ENCODE measurements at regions not wholly inside any gene's neighbourhood (a gene's known extent, or its start where the extent isn't known, plus 50 kb on each side); places are given as distances from the start of the nearest gene placed in this dataset.

DNA sequence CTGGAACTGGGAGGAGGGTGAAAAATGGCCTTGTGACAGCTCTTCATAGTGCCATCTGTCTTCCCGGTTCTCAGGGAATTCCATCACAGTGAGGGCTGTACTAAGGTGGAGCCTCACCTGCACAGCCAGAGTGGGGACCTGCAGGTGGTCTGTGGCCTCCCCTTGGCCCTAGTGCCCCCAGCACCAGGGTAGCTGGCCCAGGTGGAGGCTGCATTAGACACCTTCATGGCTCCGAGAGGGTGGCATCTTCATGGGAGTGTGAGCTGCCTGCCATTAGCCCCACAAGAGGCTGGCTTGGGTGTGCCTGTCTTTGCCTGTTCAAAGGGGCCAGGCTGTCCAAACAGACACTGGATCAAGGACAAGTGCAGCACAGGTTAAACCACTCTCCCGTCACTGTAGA is 95.5 kb upstream of the PRR23E start:
- in situ Hi-C loops (cut with HindIII; ENCODE audit: extremely low pct_ligation_motif_present, low pct_unique_long_range_greater_than_20kb) = no loop called here
- H3K4me3 ChIP-seq (replicated peaks in 1 of 3; ENCODE audit: insufficient read depth in 1 of 3, low read depth in 2 of 3, low read length in 3 of 3) = no peak overlapping the region
- no peak overlapping the region for H3K4me2 ChIP-seq (ENCODE audit: low read depth, low read length)
- no CpG with 5 or more reads among the region's 3 CpGs for WGBS (ENCODE audit: low lambda C conversion rate)
- no peak overlapping the region for H3K27ac ChIP-seq (ENCODE audit: extremely low read length, insufficient read depth, low read length)
- CTCF ChIA-PET (ENCODE audit: low intra/inter-chr PET ratio, low total read pairs) = no interaction called here
- no peak overlapping the region for H3K9ac ChIP-seq (ENCODE audit: insufficient read depth, low read depth, low read length)
- H3K4me1 ChIP-seq (ENCODE audit: insufficient read depth, low read length) = peaks cover 34% of the 10 kb centered on the region
- BruUV-seq (replicated peaks) = no TSS peak
- intact Hi-C loops (cut with micrococcal nuclease; ENCODE audit: unreplicated experiment) = no loop called here
- no peak for DNase-seq (ENCODE audit: low spot score)
- TF ChIP-seq, protein P1, sequence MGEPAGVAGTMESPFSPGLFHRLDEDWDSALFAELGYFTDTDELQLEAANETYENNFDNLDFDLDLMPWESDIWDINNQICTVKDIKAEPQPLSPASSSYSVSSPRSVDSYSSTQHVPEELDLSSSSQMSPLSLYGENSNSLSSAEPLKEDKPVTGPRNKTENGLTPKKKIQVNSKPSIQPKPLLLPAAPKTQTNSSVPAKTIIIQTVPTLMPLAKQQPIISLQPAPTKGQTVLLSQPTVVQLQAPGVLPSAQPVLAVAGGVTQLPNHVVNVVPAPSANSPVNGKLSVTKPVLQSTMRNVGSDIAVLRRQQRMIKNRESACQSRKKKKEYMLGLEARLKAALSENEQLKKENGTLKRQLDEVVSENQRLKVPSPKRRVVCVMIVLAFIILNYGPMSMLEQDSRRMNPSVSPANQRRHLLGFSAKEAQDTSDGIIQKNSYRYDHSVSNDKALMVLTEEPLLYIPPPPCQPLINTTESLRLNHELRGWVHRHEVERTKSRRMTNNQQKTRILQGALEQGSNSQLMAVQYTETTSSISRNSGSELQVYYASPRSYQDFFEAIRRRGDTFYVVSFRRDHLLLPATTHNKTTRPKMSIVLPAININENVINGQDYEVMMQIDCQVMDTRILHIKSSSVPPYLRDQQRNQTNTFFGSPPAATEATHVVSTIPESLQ (CRISPR knock-in tag; conservative IDR thresholded peaks at IDR 0.05) = no peak
- TF ChIP-seq ARNTL (CRISPR knock-in tag; IDR thresholded peaks at IDR 0.05) = no peak
- H3K36me3 ChIP-seq (replicated peaks in 1 of 2; ENCODE audit: control insufficient read depth in 1 of 2, insufficient read depth in 2 of 2, low read length in 2 of 2) = no peaks in the 10 kb centered on the region
- ATAC-seq = no peak
- no peak for FAIRE-seq
- POLR2A ChIA-PET = no interaction called here
- no peaks in the 10 kb centered on the region for H3K9me3 ChIP-seq (ENCODE audit: low read length)
- H3K79me2 ChIP-seq (ENCODE audit: insufficient read depth, low read length) = no peaks in the 10 kb centered on the region
- H2AFZ ChIP-seq (ENCODE audit: low read length) = no peak overlapping the region
- H3K27me3 ChIP-seq (ENCODE audit: control insufficient read depth in 1 of 2, insufficient read depth in 2 of 2, low read length in 2 of 2) = peaks cover 10 to 46% of the 10 kb centered on the region in 2 experiments; a peak in 4 of 5 replicates
- no peaks in the 10 kb centered on the region for H4K20me1 ChIP-seq (ENCODE audit: insufficient read depth, low read length)

DNA sequence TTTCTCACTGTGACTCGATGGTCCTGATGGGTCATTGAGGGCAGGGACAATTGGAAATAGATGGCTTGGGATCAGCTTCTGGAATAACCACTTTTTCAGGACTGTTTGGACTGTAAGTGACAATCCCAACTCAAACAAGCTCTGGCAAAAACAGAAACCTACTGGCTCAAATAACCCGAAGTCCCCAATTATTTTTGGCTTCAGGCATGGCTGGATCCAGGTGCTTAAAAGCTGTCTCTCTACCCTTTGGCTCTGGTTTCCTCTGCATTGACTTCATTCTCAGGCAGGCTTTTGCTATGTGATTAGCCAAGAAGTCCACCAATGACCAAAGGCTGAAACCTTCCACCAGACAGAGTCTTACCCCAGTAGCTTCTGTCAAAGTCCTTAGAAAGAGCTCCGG is 92.9 kb upstream of the PRR23E start:
- DNase-seq (ENCODE audit: low spot score) (no peak), ATAC-seq (no peak), FAIRE-seq (no peak)
- TF ChIP-seq ZKSCAN8 (CRISPR knock-in tag; IDR thresholded peaks at IDR 0.05; ENCODE audit: borderline replicate concordance) (no peak), ZNF329 (CRISPR knock-in tag; IDR thresholded peaks at IDR 0.05; ENCODE audit: low read depth) (peak; percentile 94)
- Histone ChIP-seq H2AFZ (ENCODE audit: low read length) (no peak overlapping the region), H3K79me2 (ENCODE audit: insufficient read depth, low read length) (no peaks in the 10 kb centered on the region), H3K27ac (ENCODE audit: extremely low read length, insufficient read depth, low read length) (no peak overlapping the region), H3K4me1 (ENCODE audit: insufficient read depth, low read length) (peaks cover 23% of the 10 kb centered on the region), H3K9ac (ENCODE audit: insufficient read depth, low read depth, low read length) (no peak overlapping the region), H3K36me3 (replicated peaks in 1 of 2; ENCODE audit: control insufficient read depth in 1 of 2, insufficient read depth in 2 of 2, low read length in 2 of 2) (no peaks in the 10 kb centered on the region), H4K20me1 (ENCODE audit: insufficient read depth, low read length) (no peaks in the 10 kb centered on the region), H3K27me3 (ENCODE audit: control insufficient read depth in 1 of 2, insufficient read depth in 2 of 2, low read length in 2 of 2) (peaks cover 10 to 62% of the 10 kb centered on the region in 2 experiments; a peak in 4 of 5 replicates), H3K4me2 (ENCODE audit: low read depth, low read length) (no peak overlapping the region), H3K4me3 (replicated peaks in 1 of 3; ENCODE audit: insufficient read depth in 1 of 3, low read depth in 2 of 3, low read length in 3 of 3) (no peak overlapping the region), H3K9me3 (ENCODE audit: low read length) (no peaks in the 10 kb centered on the region)
- in situ Hi-C loops (cut with HindIII; ENCODE audit: extremely low pct_ligation_motif_present, low pct_unique_long_range_greater_than_20kb) (no loop called here), intact Hi-C loops (cut with micrococcal nuclease; ENCODE audit: unreplicated experiment) (no loop called here)
- POLR2A ChIA-PET = no interaction called here
- BruUV-seq (replicated peaks) = no TSS peak
- 0% methylated on average over 2 of the region's 3 CpGs for WGBS (ENCODE audit: low lambda C conversion rate)
- CTCF ChIA-PET (ENCODE audit: low intra/inter-chr PET ratio, low total read pairs) = no interaction called here
